ENCODE measurements at regions not wholly inside any gene's neighbourhood (a gene's known extent, or its start where the extent isn't known, plus 50 kb on each side); places are given as distances from the start of the nearest gene placed in this dataset.

- H3K9ac ChIP-seq (ENCODE audit: insufficient read depth in 1 of 2, low read depth in 2 of 2, low read length in 2 of 2), result no peak overlapping the region
- DNase-seq (ENCODE audit: extremely low read depth in 1 of 4, low spot score in 3 of 4) (no peak), ATAC-seq (no peak), FAIRE-seq (no peak)
- intact Hi-C loops (cut with micrococcal nuclease), result no loop called here
- H3K36me3 ChIP-seq (ENCODE audit: control insufficient read depth, insufficient read depth, low read length), result no peaks in the 10 kb centered on the region
- H3K4me2 ChIP-seq (ENCODE audit: insufficient read depth, low read length), result no peak overlapping the region
- WGBS (ENCODE audit: insufficient coverage, low coverage, missing lambda C conversion rate), result 57% methylated on average over 3 of the region's 3 CpGs
- in situ Hi-C loops (cut with MboI), result no loop called here
- H3K9me3 ChIP-seq (replicated peaks; ENCODE audit: control insufficient read depth, insufficient read depth, low read depth, low read length), result no peaks in the 10 kb centered on the region
- H3K4me3 ChIP-seq, result no peak overlapping the region
- H2AFZ ChIP-seq (ENCODE audit: low read depth, low read length), result no peak overlapping the region
- TF ChIP-seq JUN (IDR thresholded peaks at IDR 0.05; ENCODE audit: borderline replicate concordance, low read depth, low read length) (no peak), JUN (CRISPR knock-in tag; IDR thresholded peaks at IDR 0.05; ENCODE audit: borderline replicate concordance) (no peak), SMAD4 (CRISPR knock-in tag; conservative IDR thresholded peaks at IDR 0.05) (0 out of 2 replicates have a peak, but pooled peaks have one; percentile 39), IFI16 (CRISPR knock-in tag; IDR thresholded peaks at IDR 0.05) (no peak), ZNF395 (CRISPR knock-in tag; IDR thresholded peaks at IDR 0.05) (peak; percentile 33; the same call in 1 of the 2 replicates)
- no peaks in the 10 kb centered on the region for H4K20me1 ChIP-seq (replicated peaks; ENCODE audit: control insufficient read depth, insufficient read depth, low read length)
- ChIA-PET POLR2A (interaction anchor here (0.6 kb wide), 1 partner anchor 36 kb away, joined by 3 read pairs; no protein-coding TSS in a partner anchor), CTCF (ENCODE audit: low intra/inter-chr PET ratio) (no interaction called here)
- no peaks in the 10 kb centered on the region for H3K79me2 ChIP-seq (ENCODE audit: control insufficient read depth, insufficient read depth, low read length)
- H3K9me1 ChIP-seq (ENCODE audit: control insufficient read depth, insufficient read depth, low read length), result no peaks in the 10 kb centered on the region
- H3K4me1 ChIP-seq (replicated peaks in 1 of 2; ENCODE audit: control insufficient read depth in 2 of 2, insufficient read depth in 2 of 2, low read length in 2 of 2), result peaks cover 8 to 24% of the 10 kb centered on the region in 2 experiments; a peak in 4 of 5 replicates
- H3K27me3 ChIP-seq (ENCODE audit: control insufficient read depth in 2 of 2, insufficient read depth in 2 of 2, low read length in 2 of 2), result no peaks in the 10 kb centered on the region
- H3K27ac ChIP-seq (ENCODE audit: extremely low read depth, low read depth, low read length), result no peak overlapping the region
- no TSS peak for BruUV-seq (replicated peaks)
Observed at GRCh38 chr5:173755319-173755718, 132.8 kb upstream of the CPEB4 start.

Measured in K562 (cell line).